H1 (cell line): ENCODE measurements at regions not wholly inside any gene's neighbourhood (a gene's known extent, or its start where the extent isn't known, plus 50 kb on each side); places are given as distances from the start of the nearest gene placed in this dataset.

Experiments used
- CTCF ChIA-PET: fragments of 300-600 bp; sonication (Branson Sonifier 250); formaldehyde crosslinking; loops from one replicate; lab custom pipeline; 2021; ENCODE audit not compliant: partially characterized antibody; lab: Charles Lee
- POLR2A ChIA-PET: fragments of 300-600 bp; sonication (Branson Sonifier 250); formaldehyde crosslinking; loops from one replicate; lab custom pipeline; 2021; ENCODE audit warnings: inconsistent platforms; ENCODE audit not compliant: partially characterized antibody; lab: Charles Lee
- DNase-seq, 2 experiments: peaks; one replicate each; pipeline versions ENCODE4 v3.0.0 to v3.0.0-alpha.2; 2010 to 2022; ENCODE audit warnings: low spot score in 2 of 2, low read depth in 1 of 2, mixed read lengths in 1 of 2
- FAIRE-seq: peaks from 2 replicates; lab custom pipeline; 2011; peaks lifted over from hg19 to GRCh38; lab: Jason Lieb, UNC
- H2AFZ ChIP-seq: 2 replicates; pipeline ENCODE4 v1.8.1; 2012; ENCODE audit warnings: low read length, inconsistent platforms
- H2AK5ac ChIP-seq: 2 replicates; pipeline ENCODE4 v1.6.1; 2013; ENCODE audit warnings: low read depth, low read length
- H2BK120ac ChIP-seq: replicated peaks from 2 replicates; pipeline ENCODE3; 2013; ENCODE audit warnings: low read depth, low read length, inconsistent platforms
- H2BK12ac ChIP-seq: 2 replicates; pipeline ENCODE4 v1.6.1; 2013; ENCODE audit warnings: low read depth, low read length
- H2BK15ac ChIP-seq: 2 replicates; pipeline ENCODE4 v1.6.1; 2013; ENCODE audit warnings: low read length
- H2BK20ac ChIP-seq: 2 replicates; pipeline ENCODE4 v1.6.1; 2013; ENCODE audit warnings: low read length
- H2BK5ac ChIP-seq: 2 replicates; pipeline ENCODE4 v1.6.1; 2013; ENCODE audit warnings: low read depth, low read length
- H3K14ac ChIP-seq: 2 replicates; pipeline ENCODE4 v1.6.1; 2013; ENCODE audit warnings: inconsistent platforms; ENCODE audit not compliant: insufficient read length
- H3K18ac ChIP-seq: 2 replicates; pipeline ENCODE4 v1.6.1; 2013; ENCODE audit warnings: low read length; ENCODE audit errors: extremely low read depth
- H3K23ac ChIP-seq: 2 replicates; pipeline ENCODE4 v1.6.1; 2013; ENCODE audit warnings: inconsistent platforms; ENCODE audit not compliant: insufficient read length
- H3K23me2 ChIP-seq: 2 replicates; pipeline ENCODE4 v1.6.1; 2013; ENCODE audit warnings: low read depth, low read length
- H3K27ac ChIP-seq: 2 replicates; pipeline ENCODE4 v1.6.1; 2011; ENCODE audit warnings: low read depth, low read length, inconsistent platforms
- H3K27me3 ChIP-seq, 4 experiments: replicated peaks in 1 of 4; 1 replicate in 1 of 4; 2 replicates in 3 of 4; pipeline versions ENCODE4 v1.6.1 to v1.8.1; 2011 to 2013; ENCODE audit warnings: low read length in 3 of 4, mild to moderate bottlenecking in 3 of 4, inconsistent platforms in 2 of 4, mixed read lengths in 2 of 4, moderate library complexity in 1 of 4; ENCODE audit not compliant: control insufficient read depth in 3 of 4, insufficient read depth in 3 of 4; ENCODE audit errors: extremely low read depth in 1 of 4
- H3K36me3 ChIP-seq, 4 experiments: 2 replicates each; pipeline versions ENCODE4 v1.6.1 to v1.8.1; 2011 to 2013; ENCODE audit warnings: mild to moderate bottlenecking in 4 of 4, low read length in 3 of 4, moderate library complexity in 2 of 4, control low read depth in 1 of 4, inconsistent platforms in 1 of 4; ENCODE audit not compliant: insufficient read depth in 4 of 4, control insufficient read depth in 2 of 4
- H3K4ac ChIP-seq: replicated peaks from 2 replicates; pipeline ENCODE3; 2013; ENCODE audit warnings: low read length, low read depth, mixed read lengths, inconsistent platforms; ENCODE audit not compliant: insufficient read length
- H3K4me1 ChIP-seq, 4 experiments: replicated peaks in 1 of 4; 1 replicate in 1 of 4; 2 replicates in 3 of 4; pipeline versions ENCODE4 v1.6.1 to v1.8.1; 2011 to 2013; ENCODE audit warnings: low read length in 3 of 4, inconsistent platforms in 2 of 4, mixed read lengths in 1 of 4; ENCODE audit not compliant: insufficient read depth in 4 of 4, control insufficient read depth in 3 of 4
- H3K4me2 ChIP-seq, 2 experiments: 2 replicates each; pipeline versions ENCODE4 v1.6.1 to v1.8.1; 2011 to 2013; ENCODE audit warnings: low read depth in 2 of 2, low read length in 2 of 2, control low read depth in 1 of 2, inconsistent platforms in 1 of 2, mild to moderate bottlenecking in 1 of 2; ENCODE audit not compliant: insufficient read depth in 1 of 2
- H3K4me3 ChIP-seq, 4 experiments: fragments of 200-600, 300-600 bp in 1 of 4; sonication (generic), shearing (Covaris generic), sonication (Bioruptor Twin) in 1 of 4; 2 replicates each; pipeline versions ENCODE4 v1.5.1 to v1.8.1; 2011 to 2016; ENCODE audit warnings: low read length in 4 of 4, low read depth in 3 of 4, control low read depth in 2 of 4, inconsistent platforms in 2 of 4, mild to moderate bottlenecking in 2 of 4, mixed read lengths in 1 of 4, moderate library complexity in 1 of 4; ENCODE audit not compliant: insufficient read depth in 2 of 4; ENCODE audit errors: extremely low read depth in 1 of 4
- H3K56ac ChIP-seq: replicated peaks from 2 replicates; pipeline ENCODE3; 2013; ENCODE audit warnings: low read depth, mild to moderate bottlenecking, mixed read lengths, low read length, inconsistent platforms; ENCODE audit not compliant: insufficient read length
- H3K79me1 ChIP-seq: 2 replicates; pipeline ENCODE4 v1.6.1; 2013; ENCODE audit warnings: low read depth, low read length, control low read depth
- H3K79me2 ChIP-seq, 2 experiments: 2 replicates each; pipeline versions ENCODE4 v1.6.1 to v1.8.1; 2012 to 2013; ENCODE audit warnings: low read length in 2 of 2, mild to moderate bottlenecking in 2 of 2, inconsistent platforms in 1 of 2; ENCODE audit not compliant: insufficient read depth in 2 of 2, control insufficient read depth in 1 of 2
- H3K9ac ChIP-seq, 4 experiments: replicated peaks in 1 of 4; 1 replicate in 1 of 4; 2 replicates in 3 of 4; pipeline versions ENCODE4 v1.6.1 to v1.8.1; 2011 to 2013; ENCODE audit warnings: low read depth in 3 of 4, low read length in 3 of 4, control low read depth in 2 of 4, mild to moderate bottlenecking in 2 of 4, moderate library complexity in 2 of 4, inconsistent platforms in 1 of 4; ENCODE audit errors: extremely low read depth in 1 of 4
- H3K9me3 ChIP-seq, 2 experiments: 2 replicates each; pipeline versions ENCODE4 v1.6.1 to v1.8.1; 2012 to 2013; ENCODE audit warnings: mild to moderate bottlenecking in 2 of 2, moderate library complexity in 2 of 2, control low read depth in 1 of 2, inconsistent platforms in 1 of 2, low read depth in 1 of 2, low read length in 1 of 2, mixed read lengths in 1 of 2; ENCODE audit not compliant: insufficient read depth in 2 of 2
- H4K20me1 ChIP-seq, 2 experiments: replicated peaks in 1 of 2; 2 replicates each; pipeline versions ENCODE3 to v1.8.1; 2011 to 2013; ENCODE audit warnings: inconsistent platforms in 2 of 2, low read length in 2 of 2, mild to moderate bottlenecking in 1 of 2; ENCODE audit not compliant: insufficient read depth in 2 of 2, control insufficient read depth in 1 of 2
- H4K5ac ChIP-seq: 2 replicates; pipeline ENCODE4 v1.6.1; 2013; ENCODE audit warnings: low read length, low read depth, mixed read lengths, inconsistent platforms; ENCODE audit not compliant: insufficient read length
- H4K8ac ChIP-seq: 2 replicates; pipeline ENCODE4 v1.8.0; 2013; ENCODE audit warnings: mild to moderate bottlenecking, moderate library complexity, low read length, inconsistent platforms; ENCODE audit not compliant: insufficient read depth; ENCODE audit errors: extremely low read depth
- H4K91ac ChIP-seq: replicated peaks from 2 replicates; pipeline ENCODE3; 2013; ENCODE audit warnings: low read length, mixed read lengths, inconsistent platforms; ENCODE audit not compliant: insufficient read length
- ASH2L ChIP-seq: fragments of 200-600, 300-600 bp; sonication (generic); IDR thresholded peaks from one replicate; pipeline ENCODE4 v1.7.1; 2017; ENCODE audit warnings: low read length
- CBX5 ChIP-seq: fragments of 300-800, 300-1000 bp; sonication (generic); IDR thresholded peaks from 2 replicates; pipeline ENCODE4 v1.7.1; 2016; ENCODE audit warnings: antibody characterized with exemption, low read length, low read depth
- CHD1 ChIP-seq: IDR thresholded peaks from 2 replicates; pipeline ENCODE4 v1.6.1; 2012; ENCODE audit warnings: low read depth, low read length, improper control_type of control experiment
- CTBP2 ChIP-seq: IDR thresholded peaks from 2 replicates; pipeline ENCODE4 v1.7.0; 2011; ENCODE audit warnings: borderline replicate concordance, mild to moderate bottlenecking, moderate library complexity, mixed read lengths, low read length; ENCODE audit not compliant: insufficient read depth, insufficient read length
- PHF8 ChIP-seq: fragments of 200-600 bp; sonication (generic); conservative IDR thresholded peaks from 2 replicates; pipeline ENCODE4 v1.7.1; 2012; ENCODE audit warnings: low read depth, mild to moderate bottlenecking, inconsistent platforms, low read length, moderate library complexity
- RAD21 ChIP-seq, 2 experiments: IDR thresholded peaks in 1 of 2; conservative IDR thresholded peaks in 1 of 2; 2 replicates each; pipeline ENCODE4 v1.6.1; 2011; ENCODE audit warnings: low read depth in 2 of 2, low read length in 2 of 2, improper control_type of control experiment in 1 of 2, inconsistent platforms in 1 of 2, mild to moderate bottlenecking in 1 of 2, moderate library complexity in 1 of 2
- RBBP5 ChIP-seq: IDR thresholded peaks from 2 replicates; pipeline ENCODE4 v1.7.1; 2012; ENCODE audit warnings: low read depth, mild to moderate bottlenecking, inconsistent platforms, low read length, moderate library complexity, borderline replicate concordance
- SIX5 ChIP-seq: IDR thresholded peaks from 2 replicates; pipeline ENCODE4 v1.6.1; 2011; ENCODE audit warnings: mild to moderate bottlenecking, low read depth, low read length
- SP1 ChIP-seq: IDR thresholded peaks from 2 replicates; pipeline ENCODE4 v1.6.1; 2011; ENCODE audit warnings: low read depth, low read length
- TAF1 ChIP-seq: IDR thresholded peaks from 2 replicates; pipeline ENCODE4 v1.6.1; 2011; ENCODE audit warnings: mild to moderate bottlenecking, low read depth, low read length
- TEAD4 ChIP-seq: IDR thresholded peaks from 2 replicates; pipeline ENCODE4 v1.6.1; 2012; ENCODE audit warnings: low read depth, low read length, inconsistent platforms, mixed read lengths
- WGBS, 2 experiments: shearing (Covaris generic) in 1 of 2; methylation state at CpG; one replicate each; pipeline versions ENCODE4 v1.1.6 to v1.1.7; 2013 to 2015; ENCODE audit warnings: low lambda C conversion rate in 2 of 2, mixed read lengths in 2 of 2, inconsistent platforms in 1 of 2, low coverage in 1 of 2, missing lambda C conversion rate in 1 of 2; ENCODE audit not compliant: insufficient replicate concordance in 2 of 2, insufficient coverage in 1 of 2, insufficient read length in 1 of 2; ENCODE audit errors: extremely low coverage in 1 of 2, missing lambda C conversion rate in 1 of 2; 5-methylcytosine and 5-hydroxymethylcytosine counted together
- TF ChIP-seq, protein P1 (sequence below): IDR thresholded peaks from 2 replicates; pipeline ENCODE4 v1.6.1; 2011; ENCODE audit warnings: low read depth, mild to moderate bottlenecking, low read length; ENCODE audit not compliant: insufficient read depth
- TF ChIP-seq, protein P2 (sequence below): IDR thresholded peaks from 2 replicates; pipeline ENCODE4 v1.6.1; 2011; ENCODE audit warnings: low read length, improper control_type of control experiment

DNA sequence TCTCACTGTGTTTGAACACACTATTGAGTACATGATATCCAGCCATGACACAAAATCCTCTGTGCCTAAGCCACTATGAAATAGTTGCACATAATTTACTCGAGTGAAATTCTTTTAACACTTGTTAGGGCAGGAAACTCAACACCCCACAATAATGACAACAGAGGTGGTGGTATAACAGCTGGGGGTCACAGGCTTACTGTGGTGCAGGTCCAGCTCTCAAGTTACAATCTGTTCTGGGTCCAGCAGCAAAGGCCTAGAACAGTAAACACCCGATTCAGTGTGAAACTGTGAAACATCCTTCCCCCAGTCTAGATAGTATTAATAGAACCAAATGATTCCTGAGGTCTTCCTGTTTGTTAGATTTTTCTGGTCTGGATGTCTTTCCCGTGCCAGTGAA, 102.9 kb upstream of the APC start:
- DNase-seq (no peak), FAIRE-seq (no peak)
- Histone ChIP-seq H3K27me3 (peaks cover 0 to 1% (median 0%) of the 10 kb centered on the region in 4 experiments; a peak in 2 of 7 replicates), H2AK5ac (no peak overlapping the region), H3K18ac (no peak overlapping the region), H3K4me2 (no peak overlapping the region), H3K27ac (no peak overlapping the region), H3K4me1 (peaks cover 0 to 2% (median 0%) of the 10 kb centered on the region in 4 experiments; a peak in 1 of 7 replicates), H4K8ac (no peak overlapping the region), H2BK120ac (no peak overlapping the region), H3K9ac (peak overlapping the region in 1 of 4 experiments; percentile 4; a peak in 1 of 7 replicates), H2BK20ac (no peak overlapping the region), H3K9me3 (no peaks in the 10 kb centered on the region), H3K4me3 (no peak overlapping the region), H3K23me2 (no peaks in the 10 kb centered on the region), H3K79me2 (no peaks in the 10 kb centered on the region), H2BK12ac (no peak overlapping the region), H3K36me3 (no peaks in the 10 kb centered on the region), H3K56ac (no peak overlapping the region), H3K4ac (no peak overlapping the region), H4K91ac (no peak overlapping the region), H3K14ac (no peak overlapping the region), H2BK5ac (no peak overlapping the region), H3K79me1 (no peaks in the 10 kb centered on the region), H2AFZ (peak overlapping the region; percentile 87; the same call in 1 of the 2 replicates), H4K5ac (no peak overlapping the region), H3K23ac (no peak overlapping the region), H4K20me1 (no peaks in the 10 kb centered on the region), H2BK15ac (no peak overlapping the region)
- 63% methylated on average over 3 of the region's 3 CpGs; no CpG with 5 or more reads in 1 of the 2 experiments for WGBS, 2 experiments
- CTCF ChIA-PET = interaction anchor here (1.8 to 2.1 kb wide), 2 partner anchors 9 to 18 kb away, joined by 4 to 8 read pairs; no protein-coding TSS in a partner anchor
- POLR2A ChIA-PET = no interaction called here
- TF ChIP-seq CBX5 (no peak), CHD1 (no peak), SP1 (no peak), ASH2L (no peak), RAD21 (IDR thresholded peaks at IDR 0.05 in 1 of 2, conservative IDR thresholded peaks at IDR 0.05 in 1 of 2; ENCODE audit: low read depth in 2 of 2, low read length in 2 of 2) (no peak), SIX5 (no peak), RBBP5 (no peak), PHF8 (no peak), CTBP2 (no peak), TAF1 (no peak), TEAD4 (no peak)
- TF ChIP-seq, protein P1, sequence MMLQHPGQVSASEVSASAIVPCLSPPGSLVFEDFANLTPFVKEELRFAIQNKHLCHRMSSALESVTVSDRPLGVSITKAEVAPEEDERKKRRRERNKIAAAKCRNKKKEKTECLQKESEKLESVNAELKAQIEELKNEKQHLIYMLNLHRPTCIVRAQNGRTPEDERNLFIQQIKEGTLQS = no peak
- TF ChIP-seq, protein P2, sequence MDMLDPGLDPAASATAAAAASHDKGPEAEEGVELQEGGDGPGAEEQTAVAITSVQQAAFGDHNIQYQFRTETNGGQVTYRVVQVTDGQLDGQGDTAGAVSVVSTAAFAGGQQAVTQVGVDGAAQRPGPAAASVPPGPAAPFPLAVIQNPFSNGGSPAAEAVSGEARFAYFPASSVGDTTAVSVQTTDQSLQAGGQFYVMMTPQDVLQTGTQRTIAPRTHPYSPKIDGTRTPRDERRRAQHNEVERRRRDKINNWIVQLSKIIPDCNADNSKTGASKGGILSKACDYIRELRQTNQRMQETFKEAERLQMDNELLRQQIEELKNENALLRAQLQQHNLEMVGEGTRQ = no peak
